A673 (cell line): ENCODE measurements at regions not wholly inside any gene's neighbourhood (a gene's known extent, or its start where the extent isn't known, plus 50 kb on each side); places are given as distances from the start of the nearest gene placed in this dataset.

Experiments used
- BruUV-seq: library from RNA; stranded (reverse); fragments of 400-500 nt; replicated peaks from 2 replicates; lab custom pipeline; 2021; lab: Mats Ljungman, UMichigan
- CTCF ChIA-PET: fragments of 300-600 bp; sonication (Branson Sonifier 250); formaldehyde crosslinking; loops from one replicate; lab custom pipeline; 2022; ENCODE audit warnings: antibody characterized with exemption; lab: Charles Lee
- POLR2A ChIA-PET: fragments of 300-600 bp; sonication (Branson Sonifier 250); formaldehyde crosslinking; loops from one replicate; lab custom pipeline; 2022; ENCODE audit warnings: antibody characterized with exemption; ENCODE audit not compliant: low non-redundant PET; lab: Charles Lee
- DNase-seq: peaks from one replicate; pipeline ENCODE4 v3.0.0-alpha.2; 2015; ENCODE audit warnings: low spot score
- H3K27ac ChIP-seq: fragments of 200-600 bp; sonication (generic); 2 replicates; pipeline ENCODE4 v1.5.1; 2016; ENCODE audit warnings: mixed run types, low read depth, mild to moderate bottlenecking, mixed read lengths, antibody characterized with exemption, low read length; ENCODE audit not compliant: poor library complexity, severe bottlenecking
- H3K27me3 ChIP-seq: fragments of 200-600 bp; sonication (generic); replicated peaks from 2 replicates; pipeline ENCODE4 v1.6.1; 2017; ENCODE audit warnings: mixed run types, low read depth, mild to moderate bottlenecking, mixed read lengths, antibody characterized with exemption, low read length; ENCODE audit not compliant: insufficient read depth, poor library complexity
- H3K36me3 ChIP-seq: fragments of 200-600 bp; sonication (generic); 2 replicates; pipeline ENCODE4 v1.6.1; 2016; ENCODE audit warnings: mixed run types, mild to moderate bottlenecking, mixed read lengths, antibody characterized with exemption, low read length; ENCODE audit not compliant: insufficient read depth, poor library complexity, severe bottlenecking
- H3K4me1 ChIP-seq: fragments of 200-600 bp; sonication (generic); 2 replicates; pipeline ENCODE4 v1.6.1; 2017; ENCODE audit warnings: mixed run types, mild to moderate bottlenecking, mixed read lengths, antibody characterized with exemption, low read length; ENCODE audit not compliant: insufficient read depth, poor library complexity, severe bottlenecking
- H3K4me3 ChIP-seq: fragments of 200-600 bp; sonication (generic); 2 replicates; pipeline ENCODE4 v1.5.1; 2016; ENCODE audit warnings: low read depth, mixed run types, mild to moderate bottlenecking, mixed read lengths, low read length; ENCODE audit not compliant: poor library complexity, severe bottlenecking
- H3K9me3 ChIP-seq: fragments of 200-600 bp; sonication (generic); 2 replicates; pipeline ENCODE4 v1.6.1; 2016; ENCODE audit warnings: mixed run types, low read depth, mild to moderate bottlenecking, mixed read lengths, antibody characterized with exemption, low read length; ENCODE audit not compliant: poor library complexity, severe bottlenecking
- EZH2 ChIP-seq: fragments of 200-600 bp; sonication (generic); IDR thresholded peaks from 2 replicates; pipeline ENCODE4 v1.6.1; 2017; ENCODE audit warnings: borderline replicate concordance, low read depth, mild to moderate bottlenecking, mixed read lengths, antibody characterized with exemption, low read length; ENCODE audit not compliant: poor library complexity, severe bottlenecking
- intact Hi-C: fragments of 100-400 bp; cut with micrococcal nuclease; formaldehyde crosslinking; loops from one replicate; pipeline ENCODE4 v1.10.0; 2022; ENCODE audit not compliant: unreplicated experiment
- TF ChIP-seq, protein P1 (sequence below): fragments of 300-800, 200-600 bp; sonication (generic); conservative IDR thresholded peaks from 2 replicates; pipeline ENCODE4 v1.5.1; 2017; ENCODE audit warnings: low read depth, mild to moderate bottlenecking, antibody characterized with exemption, low read length, moderate library complexity, mixed read lengths

DNA sequence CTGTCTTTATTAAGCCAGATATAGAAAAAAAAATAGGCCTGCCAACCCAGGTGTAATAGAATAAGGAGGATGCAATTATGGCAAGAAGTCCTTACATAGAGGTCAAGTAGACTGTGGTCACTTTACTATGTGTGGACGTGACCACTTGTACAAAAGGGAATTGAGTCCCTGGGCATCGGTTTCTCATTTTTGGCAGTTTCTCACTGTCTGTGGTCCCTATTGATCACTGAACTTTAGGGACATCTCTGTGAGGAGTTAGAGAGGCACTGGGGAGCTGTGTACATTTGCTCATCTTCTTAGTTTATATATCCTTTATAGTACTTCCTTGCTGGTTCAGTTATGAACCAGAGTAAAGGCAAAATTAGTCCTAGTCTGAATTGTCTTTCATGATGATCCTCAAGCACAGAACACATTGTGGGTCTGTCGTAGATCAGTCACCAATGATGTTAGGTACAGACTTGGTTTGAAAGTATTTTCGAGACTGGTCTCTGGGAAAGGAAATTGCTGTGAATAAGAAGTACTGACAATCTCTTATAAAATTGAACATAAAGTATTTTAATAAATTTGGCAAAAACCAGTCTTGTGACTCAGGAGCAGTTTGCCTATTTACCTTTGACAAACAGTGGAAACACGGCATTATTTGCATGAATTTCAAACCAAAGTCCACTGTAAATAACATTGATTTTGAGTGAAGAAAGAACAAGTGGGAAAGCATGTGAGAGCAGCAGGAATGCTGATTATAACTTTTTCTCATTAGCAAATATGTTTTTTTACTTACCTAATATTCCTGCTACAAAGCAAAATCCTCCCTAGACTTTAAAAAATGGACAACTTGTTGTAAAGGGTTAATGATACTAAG lies 218.9 kb upstream of the DPH6 start:
- BruUV-seq, result no TSS peak
- no peak for DNase-seq
- ChIA-PET CTCF (no interaction called here), POLR2A (no interaction called here)
- Histone ChIP-seq H3K4me1 (no peaks in the 10 kb centered on the region), H3K4me3 (no peak overlapping the region), H3K27me3 (no peaks in the 10 kb centered on the region), H3K36me3 (no peaks in the 10 kb centered on the region), H3K27ac (no peak overlapping the region), H3K9me3 (no peaks in the 10 kb centered on the region)
- intact Hi-C loops, result no loop called here
- TF ChIP-seq EZH2, result no peak
- TF ChIP-seq, protein P1, sequence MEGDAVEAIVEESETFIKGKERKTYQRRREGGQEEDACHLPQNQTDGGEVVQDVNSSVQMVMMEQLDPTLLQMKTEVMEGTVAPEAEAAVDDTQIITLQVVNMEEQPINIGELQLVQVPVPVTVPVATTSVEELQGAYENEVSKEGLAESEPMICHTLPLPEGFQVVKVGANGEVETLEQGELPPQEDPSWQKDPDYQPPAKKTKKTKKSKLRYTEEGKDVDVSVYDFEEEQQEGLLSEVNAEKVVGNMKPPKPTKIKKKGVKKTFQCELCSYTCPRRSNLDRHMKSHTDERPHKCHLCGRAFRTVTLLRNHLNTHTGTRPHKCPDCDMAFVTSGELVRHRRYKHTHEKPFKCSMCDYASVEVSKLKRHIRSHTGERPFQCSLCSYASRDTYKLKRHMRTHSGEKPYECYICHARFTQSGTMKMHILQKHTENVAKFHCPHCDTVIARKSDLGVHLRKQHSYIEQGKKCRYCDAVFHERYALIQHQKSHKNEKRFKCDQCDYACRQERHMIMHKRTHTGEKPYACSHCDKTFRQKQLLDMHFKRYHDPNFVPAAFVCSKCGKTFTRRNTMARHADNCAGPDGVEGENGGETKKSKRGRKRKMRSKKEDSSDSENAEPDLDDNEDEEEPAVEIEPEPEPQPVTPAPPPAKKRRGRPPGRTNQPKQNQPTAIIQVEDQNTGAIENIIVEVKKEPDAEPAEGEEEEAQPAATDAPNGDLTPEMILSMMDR, result no peak

DNA sequence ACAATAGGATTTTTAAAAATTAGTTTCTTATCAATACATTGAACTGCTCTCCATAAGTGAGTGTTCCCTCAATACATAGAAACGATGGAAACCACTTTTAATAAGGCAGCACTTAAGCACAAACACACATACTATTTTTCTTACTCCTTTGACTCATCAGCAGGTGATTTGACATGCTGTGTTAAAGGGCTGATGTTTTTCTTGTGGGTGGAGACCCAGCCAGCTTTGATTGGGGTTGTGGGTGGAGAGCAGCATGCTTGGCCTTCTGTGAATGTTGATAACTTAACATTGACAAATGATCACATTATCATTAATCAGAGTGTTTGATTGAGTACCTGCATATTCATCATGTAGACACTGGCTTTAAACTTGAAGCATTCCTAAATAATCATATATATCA lies 223.0 kb upstream of the DPH6 start:
- Histone ChIP-seq H3K27ac (no peak overlapping the region), H3K4me3 (no peak overlapping the region), H3K4me1 (no peaks in the 10 kb centered on the region), H3K9me3 (no peaks in the 10 kb centered on the region), H3K36me3 (no peaks in the 10 kb centered on the region), H3K27me3 (no peaks in the 10 kb centered on the region)
- TF ChIP-seq, protein P1, result no peak
- no peak for TF ChIP-seq EZH2
- no peak for DNase-seq
- intact Hi-C loops, result no loop called here
- POLR2A ChIA-PET, result no interaction called here
- CTCF ChIA-PET, result no interaction called here
- BruUV-seq, result no TSS peak

DNA sequence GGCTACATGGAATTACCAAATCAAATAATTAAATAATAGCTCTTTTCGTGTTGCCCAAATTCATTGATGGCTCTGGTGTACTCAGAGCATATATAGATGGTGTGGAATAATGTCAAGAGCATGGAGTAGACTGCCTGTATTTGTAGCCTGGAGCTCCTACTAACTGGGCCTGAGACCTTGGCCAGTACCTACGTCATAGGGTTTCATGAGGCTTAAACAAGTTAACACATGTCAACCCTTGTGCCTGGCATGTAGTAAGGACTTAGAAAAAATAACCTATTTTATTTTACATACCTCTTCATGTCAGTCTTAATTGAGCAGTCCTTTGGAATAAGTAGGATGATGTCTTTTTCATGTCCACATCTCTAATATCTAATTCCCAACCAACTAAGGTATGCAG lies 223.7 kb upstream of the DPH6 start:
- Histone ChIP-seq H3K9me3 (no peaks in the 10 kb centered on the region), H3K27me3 (no peaks in the 10 kb centered on the region), H3K4me1 (no peaks in the 10 kb centered on the region), H3K4me3 (no peak overlapping the region), H3K36me3 (no peaks in the 10 kb centered on the region), H3K27ac (no peak overlapping the region)
- BruUV-seq, result no TSS peak
- CTCF ChIA-PET, result no interaction called here
- DNase-seq, result no peak
- intact Hi-C loops, result no loop called here
- TF ChIP-seq, protein P1, result no peak
- TF ChIP-seq EZH2, result no peak
- POLR2A ChIA-PET, result no interaction called here
